Mesenchymal stem cell (in vitro differentiated cells and primary cell): ENCODE measurements at regions not wholly inside any gene's neighbourhood (a gene's known extent, or its start where the extent isn't known, plus 50 kb on each side); places are given as distances from the start of the nearest gene placed in this dataset.
"Not testable (repeated sequence)": the region's sequence is repeated elsewhere in the genome, so short reads cannot be mapped to it uniquely, and the experiment has no call there.

ENCODE experiments used
- DNase-seq: peaks from one replicate; pipeline ENCODE4 v3.0.0-alpha.2; 2013
- H2AFZ ChIP-seq: one replicate; pipeline ENCODE4 v1.6.1; 2013; ENCODE audit warnings: low read depth, mild to moderate bottlenecking, control low read depth, inconsistent platforms, low read length, moderate library complexity
- H2AK5ac ChIP-seq: 2 replicates; pipeline ENCODE4 v1.6.1; 2013; ENCODE audit warnings: low read length, moderate library complexity, mild to moderate bottlenecking, inconsistent platforms; ENCODE audit not compliant: severe bottlenecking
- H2BK120ac ChIP-seq: one replicate; pipeline ENCODE4 v1.6.1; 2013; ENCODE audit warnings: low read depth, mild to moderate bottlenecking, inconsistent platforms, low read length, moderate library complexity
- H2BK12ac ChIP-seq, 2 experiments: one replicate each; pipeline ENCODE4 v1.6.1; 2013; ENCODE audit warnings: inconsistent platforms in 2 of 2, low read length in 2 of 2, mild to moderate bottlenecking in 2 of 2, moderate library complexity in 2 of 2, control low read depth in 1 of 2
- H2BK15ac ChIP-seq: one replicate; pipeline ENCODE4 v1.6.1; 2013; ENCODE audit warnings: mild to moderate bottlenecking, low read depth, inconsistent platforms; ENCODE audit not compliant: poor library complexity, severe bottlenecking
- H2BK5ac ChIP-seq: 2 replicates; pipeline ENCODE4 v1.6.1; 2013; ENCODE audit warnings: low read depth, mild to moderate bottlenecking, low read length, control low read depth, inconsistent platforms; ENCODE audit not compliant: poor library complexity, severe bottlenecking
- H3K14ac ChIP-seq, 2 experiments: one replicate each; pipeline ENCODE4 v1.6.1; 2013; ENCODE audit warnings: inconsistent platforms in 2 of 2, low read length in 2 of 2, control low read depth in 1 of 2, mild to moderate bottlenecking in 1 of 2, moderate library complexity in 1 of 2
- H3K18ac ChIP-seq, 2 experiments: one replicate each; pipeline ENCODE4 v1.6.1; 2013; ENCODE audit warnings: inconsistent platforms in 2 of 2, low read length in 2 of 2, control low read depth in 1 of 2, low read depth in 1 of 2, mild to moderate bottlenecking in 1 of 2
- H3K23ac ChIP-seq, 2 experiments: one replicate each; pipeline ENCODE4 v1.6.1; 2013; ENCODE audit warnings: inconsistent platforms in 2 of 2, low read length in 2 of 2, mild to moderate bottlenecking in 2 of 2, moderate library complexity in 2 of 2, control low read depth in 1 of 2
- H3K27ac ChIP-seq: 2 replicates; pipeline ENCODE4 v1.5.1; 2013; ENCODE audit warnings: mild to moderate bottlenecking, moderate library complexity, low read length, control low read depth, inconsistent platforms; ENCODE audit not compliant: poor library complexity, severe bottlenecking
- H3K27me3 ChIP-seq, 2 experiments: 2 replicates each; pipeline versions ENCODE4 v1.6.1 to v1.7.0; 2013; ENCODE audit warnings: low read length in 2 of 2, mild to moderate bottlenecking in 2 of 2, moderate library complexity in 2 of 2, control low read depth in 1 of 2, inconsistent platforms in 1 of 2; ENCODE audit not compliant: control insufficient read depth in 1 of 2, insufficient read depth in 1 of 2
- H3K36me3 ChIP-seq, 2 experiments: 2 replicates each; pipeline versions ENCODE4 v1.6.1 to v1.7.0; 2013; ENCODE audit warnings: low read length in 2 of 2, control low read depth in 1 of 2, inconsistent platforms in 1 of 2, low read depth in 1 of 2, mild to moderate bottlenecking in 1 of 2; ENCODE audit not compliant: insufficient read depth in 2 of 2, control insufficient read depth in 1 of 2
- H3K4ac ChIP-seq, 2 experiments: one replicate each; pipeline ENCODE4 v1.6.1; 2013; ENCODE audit warnings: inconsistent platforms in 2 of 2, low read length in 2 of 2, mild to moderate bottlenecking in 2 of 2, moderate library complexity in 2 of 2, control low read depth in 1 of 2, low read depth in 1 of 2
- H3K4me1 ChIP-seq: 2 replicates; pipeline ENCODE4 v1.6.1; 2013; ENCODE audit warnings: low read depth, low read length, control low read depth; ENCODE audit not compliant: control insufficient read depth, insufficient read depth
- H3K4me2 ChIP-seq: 2 replicates; pipeline ENCODE4 v1.6.1; 2013; ENCODE audit warnings: low read length, mild to moderate bottlenecking, inconsistent platforms; ENCODE audit not compliant: poor library complexity, severe bottlenecking
- H3K4me3 ChIP-seq, 2 experiments: 2 replicates each; pipeline versions ENCODE4 v1.5.1 to v1.7.0; 2013; ENCODE audit warnings: low read length in 2 of 2, mild to moderate bottlenecking in 2 of 2, control low read depth in 1 of 2, low read depth in 1 of 2; ENCODE audit not compliant: insufficient read depth in 1 of 2
- H3K79me1 ChIP-seq: replicated peaks from 2 replicates; pipeline ENCODE4 v1.6.1; 2013; ENCODE audit warnings: mild to moderate bottlenecking, control low read depth, low read length, inconsistent platforms; ENCODE audit not compliant: poor library complexity, severe bottlenecking
- H3K9ac ChIP-seq: 2 replicates; pipeline ENCODE4 v1.7.0; 2013; ENCODE audit warnings: mild to moderate bottlenecking, low read length, moderate library complexity
- H3K9me3 ChIP-seq: 2 replicates; pipeline ENCODE4 v1.7.0; 2013; ENCODE audit warnings: mild to moderate bottlenecking, low read length; ENCODE audit not compliant: control insufficient read depth
- H4K8ac ChIP-seq: one replicate; pipeline ENCODE4 v1.6.1; 2013; ENCODE audit warnings: inconsistent platforms, mild to moderate bottlenecking, low read length, moderate library complexity
- H4K91ac ChIP-seq: one replicate; pipeline ENCODE4 v1.6.1; 2013; ENCODE audit warnings: mild to moderate bottlenecking, low read length, inconsistent platforms
- WGBS: methylation state at CpG from one replicate; pipeline ENCODE4 v1.1.7; 2013; ENCODE audit warnings: mixed read lengths; 5-methylcytosine and 5-hydroxymethylcytosine counted together

GRCh38 chr12:131658605-131659004, 52.3 kb upstream of the SFSWAP start:
- not testable (repeated sequence) for H3K4me1 ChIP-seq, H3K27me3 ChIP-seq, H3K14ac ChIP-seq, H3K4ac ChIP-seq, H3K4me2 ChIP-seq, H4K91ac ChIP-seq, H2BK15ac ChIP-seq, H4K8ac ChIP-seq, DNase-seq, H2BK5ac ChIP-seq, H2AK5ac ChIP-seq, H2AFZ ChIP-seq, H3K18ac ChIP-seq, H3K27ac ChIP-seq, H3K23ac ChIP-seq, H2BK120ac ChIP-seq, H2BK12ac ChIP-seq, H3K36me3 ChIP-seq, H3K79me1 ChIP-seq, H3K9me3 ChIP-seq, H3K4me3 ChIP-seq, H3K9ac ChIP-seq
- WGBS: no CpG with 5 or more reads among the region's 8 CpGs

GRCh38 chr12:131659484-131659883, 51.4 kb upstream of the SFSWAP start:
- not testable (repeated sequence) for DNase-seq, H4K8ac ChIP-seq, H3K27me3 ChIP-seq, H3K9ac ChIP-seq, H3K27ac ChIP-seq, H3K9me3 ChIP-seq, H3K4me3 ChIP-seq, H2BK12ac ChIP-seq, H3K23ac ChIP-seq, H3K79me1 ChIP-seq, H3K18ac ChIP-seq, H2BK5ac ChIP-seq, H3K36me3 ChIP-seq, H2BK120ac ChIP-seq, H3K14ac ChIP-seq, H4K91ac ChIP-seq, H3K4me1 ChIP-seq, H3K4me2 ChIP-seq, H3K4ac ChIP-seq, H2AFZ ChIP-seq, H2AK5ac ChIP-seq, H2BK15ac ChIP-seq
- WGBS: 64% methylated on average over 4 of the region's 8 CpGs

GRCh38 chr12:131659976-131660375, 50.9 kb upstream of the SFSWAP start:
- not testable (repeated sequence) for H3K9me3 ChIP-seq, H3K79me1 ChIP-seq, H2BK120ac ChIP-seq, H3K23ac ChIP-seq, H3K18ac ChIP-seq, DNase-seq, H4K8ac ChIP-seq, H3K4ac ChIP-seq, H2BK15ac ChIP-seq, H2AK5ac ChIP-seq, H2AFZ ChIP-seq, H3K27ac ChIP-seq, H4K91ac ChIP-seq, H2BK5ac ChIP-seq, H3K4me3 ChIP-seq, H2BK12ac ChIP-seq, H3K36me3 ChIP-seq, H3K14ac ChIP-seq, H3K4me1 ChIP-seq, H3K4me2 ChIP-seq, H3K27me3 ChIP-seq, H3K9ac ChIP-seq
- 78% methylated on average over 7 of the region's 7 CpGs for WGBS

- H2BK5ac ChIP-seq, DNase-seq, H3K4me2 ChIP-seq, H3K36me3 ChIP-seq, H3K9me3 ChIP-seq, H3K4me1 ChIP-seq, H3K4me3 ChIP-seq, H3K27me3 ChIP-seq, H3K79me1 ChIP-seq, H2BK12ac ChIP-seq, H3K23ac ChIP-seq, H4K8ac ChIP-seq, H3K14ac ChIP-seq, H3K9ac ChIP-seq, H3K18ac ChIP-seq, H2BK15ac ChIP-seq, H4K91ac ChIP-seq, H3K4ac ChIP-seq, H2AK5ac ChIP-seq, H2AFZ ChIP-seq, H3K27ac ChIP-seq, H2BK120ac ChIP-seq: not testable (repeated sequence)
- 88% methylated on average over 5 of the region's 12 CpGs for WGBS
Measured at GRCh38 chr12:131660401-131660800, 50.5 kb upstream of the SFSWAP start.
